ENCODE measurements at regions not wholly inside any gene's neighbourhood (a gene's known extent, or its start where the extent isn't known, plus 50 kb on each side); places are given as distances from the start of the nearest gene placed in this dataset.

- TF ChIP-seq EZH2 (IDR thresholded peaks at IDR 0.05) (no peak), POLR2AphosphoS5 (IDR thresholded peaks at IDR 0.05; ENCODE audit: borderline replicate concordance, low read depth, low read length) (no peak), FOXP2 (optimal IDR thresholded peaks at IDR 0.05; ENCODE audit: control extremely low read depth, extremely low read length, insufficient read depth) (no peak)
Measured at GRCh38 chr7:131974671-131975070, 418.2 kb upstream of the PODXL start.
